LNCaP clone FGC (cell line): ENCODE measurements at regions not wholly inside any gene's neighbourhood (a gene's known extent, or its start where the extent isn't known, plus 50 kb on each side); places are given as distances from the start of the nearest gene placed in this dataset.

Experiments used
- DNase-seq: peaks from one replicate; pipeline ENCODE4 v3.0.0-alpha.2; 2011; ENCODE audit warnings: low read depth
- H3K4me3 ChIP-seq: 2 replicates; pipeline ENCODE4 v1.5.1; 2011; ENCODE audit warnings: mild to moderate bottlenecking, low read depth, low read length, control low read depth
- TF ChIP-seq, protein P1 (sequence below): IDR thresholded peaks from 2 replicates; pipeline ENCODE4 v1.5.1; 2012; ENCODE audit warnings: mild to moderate bottlenecking; ENCODE audit not compliant: control insufficient read depth, insufficient read depth; ENCODE audit errors: extremely low read depth

DNA sequence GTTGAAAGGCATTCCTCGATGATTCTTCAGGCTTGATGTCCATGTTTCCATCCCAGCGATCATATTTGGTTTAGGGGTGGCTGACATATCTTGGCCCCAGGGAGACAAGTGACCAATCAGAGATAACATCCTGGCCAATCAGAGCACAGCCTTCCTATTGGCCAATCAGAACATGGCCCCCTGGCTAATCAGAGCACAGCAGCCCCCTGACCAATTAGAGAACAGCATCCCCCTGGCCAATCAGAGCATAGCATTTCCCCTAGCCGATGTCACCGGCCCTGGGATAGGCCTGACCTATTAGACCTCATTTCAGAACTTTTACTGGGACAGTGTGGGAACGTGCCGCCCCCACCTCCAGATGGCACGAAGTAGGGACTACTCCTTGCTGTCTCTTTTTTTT is 182.2 kb downstream of the AACS start:
- H3K4me3 ChIP-seq = no peak overlapping the region
- no peak for DNase-seq
- TF ChIP-seq, protein P1, sequence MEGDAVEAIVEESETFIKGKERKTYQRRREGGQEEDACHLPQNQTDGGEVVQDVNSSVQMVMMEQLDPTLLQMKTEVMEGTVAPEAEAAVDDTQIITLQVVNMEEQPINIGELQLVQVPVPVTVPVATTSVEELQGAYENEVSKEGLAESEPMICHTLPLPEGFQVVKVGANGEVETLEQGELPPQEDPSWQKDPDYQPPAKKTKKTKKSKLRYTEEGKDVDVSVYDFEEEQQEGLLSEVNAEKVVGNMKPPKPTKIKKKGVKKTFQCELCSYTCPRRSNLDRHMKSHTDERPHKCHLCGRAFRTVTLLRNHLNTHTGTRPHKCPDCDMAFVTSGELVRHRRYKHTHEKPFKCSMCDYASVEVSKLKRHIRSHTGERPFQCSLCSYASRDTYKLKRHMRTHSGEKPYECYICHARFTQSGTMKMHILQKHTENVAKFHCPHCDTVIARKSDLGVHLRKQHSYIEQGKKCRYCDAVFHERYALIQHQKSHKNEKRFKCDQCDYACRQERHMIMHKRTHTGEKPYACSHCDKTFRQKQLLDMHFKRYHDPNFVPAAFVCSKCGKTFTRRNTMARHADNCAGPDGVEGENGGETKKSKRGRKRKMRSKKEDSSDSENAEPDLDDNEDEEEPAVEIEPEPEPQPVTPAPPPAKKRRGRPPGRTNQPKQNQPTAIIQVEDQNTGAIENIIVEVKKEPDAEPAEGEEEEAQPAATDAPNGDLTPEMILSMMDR = no peak

DNA sequence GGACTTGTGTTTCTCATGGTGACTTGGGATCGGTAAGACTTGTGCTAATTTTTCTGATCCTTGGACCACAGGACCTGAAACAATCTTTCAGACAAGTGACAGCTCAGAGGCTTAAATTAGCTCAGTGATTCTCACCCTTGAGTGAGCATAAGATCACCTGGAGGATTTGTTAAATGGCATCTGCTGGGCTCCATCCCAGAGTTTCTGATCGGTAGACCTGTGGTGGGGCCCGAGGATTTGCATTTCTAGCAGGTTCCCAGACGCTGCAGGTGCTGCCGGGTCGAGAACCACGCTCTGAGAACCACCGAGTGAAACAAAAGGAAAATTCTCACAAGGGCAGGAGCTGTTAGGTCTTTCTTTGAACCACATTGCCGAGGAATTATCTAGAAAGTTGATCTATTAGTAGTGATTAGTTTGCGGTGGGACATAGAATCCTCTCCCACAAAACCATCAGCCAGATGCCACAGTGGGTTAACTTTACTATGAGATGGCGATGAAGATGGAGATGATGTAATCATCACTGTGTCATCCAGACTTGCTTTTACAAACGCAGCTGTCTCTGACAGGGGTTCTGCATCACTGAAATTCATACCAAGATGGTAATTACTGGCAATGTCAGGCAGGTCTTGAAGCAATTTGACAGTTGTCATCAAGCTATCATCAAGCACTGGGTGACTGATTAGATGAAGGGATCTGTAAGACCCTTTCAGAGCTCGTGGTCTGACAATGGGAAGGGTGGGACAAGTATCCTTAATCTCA is 184.0 kb downstream of the AACS start:
- no peak overlapping the region for H3K4me3 ChIP-seq
- TF ChIP-seq, protein P1 = no peak
- no peak for DNase-seq

DNA sequence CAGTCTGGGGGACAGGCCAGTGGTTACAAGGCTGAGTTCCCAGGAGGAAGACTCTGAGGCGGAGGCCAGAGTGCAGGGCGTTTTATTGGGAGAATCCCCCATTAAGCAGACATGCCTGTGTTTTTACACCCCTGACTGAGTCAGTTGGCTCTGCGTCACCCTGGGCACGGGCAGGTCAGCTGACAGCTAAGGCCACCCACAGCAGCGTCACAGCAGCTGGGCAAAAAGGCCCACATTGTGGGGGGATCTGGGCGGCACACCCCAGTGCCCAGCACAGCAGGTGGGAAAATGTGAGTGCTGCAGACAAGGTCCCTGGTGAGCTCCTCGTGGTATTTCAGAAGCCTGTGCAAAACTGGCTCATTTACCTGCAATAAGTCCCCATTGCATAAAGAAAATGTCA is 184.7 kb downstream of the AACS start:
- DNase-seq = no peak
- no peak overlapping the region for H3K4me3 ChIP-seq
- TF ChIP-seq, protein P1 = no peak

DNA sequence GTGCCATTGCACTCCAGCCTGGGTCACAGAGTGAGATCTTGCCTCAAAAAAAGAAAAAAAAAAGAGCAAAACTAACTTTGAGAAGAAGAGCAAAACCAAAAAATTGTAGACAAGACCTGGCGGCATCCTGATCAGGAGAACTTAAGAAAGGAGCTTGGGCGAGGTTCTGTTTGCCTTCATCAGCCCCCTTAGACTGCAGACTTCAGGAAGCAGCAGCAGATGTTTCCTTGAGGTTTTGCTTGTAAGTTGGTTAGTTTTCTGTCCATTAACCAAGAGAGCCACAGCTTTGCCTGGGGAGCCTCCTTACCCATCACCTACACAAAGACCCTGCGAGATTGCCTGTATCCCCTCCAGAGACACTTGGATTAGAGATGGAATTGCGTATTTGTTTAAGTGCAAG is 189.0 kb downstream of the AACS start:
- H3K4me3 ChIP-seq = no peak overlapping the region
- DNase-seq = no peak
- TF ChIP-seq, protein P1 = no peak

DNA sequence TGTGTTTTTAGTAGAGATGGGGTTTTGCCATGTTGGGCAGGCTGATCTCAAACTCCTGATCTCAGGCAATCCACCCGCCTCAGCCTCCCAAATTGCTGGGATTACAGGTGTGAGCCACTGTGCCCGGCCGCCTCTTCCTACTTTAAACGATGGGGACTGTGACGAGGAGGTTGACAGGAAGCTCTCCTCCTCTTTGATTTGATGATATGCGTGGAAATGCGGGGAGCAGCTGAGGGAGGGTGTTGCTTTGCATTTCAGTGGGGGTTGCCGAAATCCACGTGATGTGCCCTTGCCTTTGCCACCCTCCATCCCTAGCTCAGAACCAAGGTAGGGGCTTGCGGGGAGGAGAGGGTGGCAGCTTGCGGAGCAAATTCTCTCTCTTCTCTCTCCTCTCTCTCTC is 189.6 kb downstream of the AACS start:
- TF ChIP-seq, protein P1 = no peak
- no peak for DNase-seq
- H3K4me3 ChIP-seq = no peak overlapping the region

DNA sequence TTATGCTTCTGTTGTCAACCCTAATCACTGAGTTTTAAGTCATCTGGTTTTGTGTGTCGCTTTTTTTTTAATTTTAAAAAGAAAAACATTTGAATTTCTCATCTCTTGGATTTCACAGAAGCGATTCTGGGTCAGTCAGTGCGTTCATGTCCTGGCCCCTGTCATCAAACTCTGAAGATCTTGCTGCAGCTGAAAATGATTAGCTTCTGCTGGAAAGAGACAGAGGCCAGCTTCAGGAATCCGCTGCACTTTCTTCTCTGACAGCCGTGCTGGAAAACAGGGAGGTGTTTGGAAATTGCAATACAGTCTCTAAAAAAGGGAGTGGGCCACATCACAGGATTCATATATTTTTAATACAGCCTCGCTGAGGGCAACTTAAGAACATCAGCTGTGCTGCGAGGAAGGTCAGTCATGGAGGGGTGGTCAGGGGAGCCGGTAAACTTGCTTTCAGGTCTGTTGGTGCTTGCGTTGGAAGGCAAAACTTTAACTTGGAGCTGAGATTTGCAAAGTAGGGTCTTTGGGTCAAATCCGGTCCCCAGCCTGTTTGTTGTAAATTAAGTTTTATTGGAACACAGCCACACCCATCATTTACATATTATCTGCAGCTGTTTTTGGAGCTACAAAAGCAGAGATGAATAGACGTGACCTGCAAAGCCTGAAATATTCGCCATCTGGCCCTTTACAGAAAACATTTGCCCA is 190.8 kb downstream of the AACS start:
- TF ChIP-seq, protein P1 = no peak
- DNase-seq = no peak
- H3K4me3 ChIP-seq = no peak overlapping the region
